Naive B cell (primary cell): ENCODE measurements at regions not wholly inside any gene's neighbourhood (a gene's known extent, or its start where the extent isn't known, plus 50 kb on each side); places are given as distances from the start of the nearest gene placed in this dataset.
"Not testable (repeated sequence)": the region's sequence is repeated elsewhere in the genome, so short reads cannot be mapped to it uniquely, and the experiment has no call there.

Experiments
- ATAC-seq, 2 donors: fragments of 150-1000 bp; cut with Tn5 transposase; 2 replicates each; pipeline ENCODE4 v1.10.0; 2021; ENCODE audit warnings: low read depth in 2 of 2, mild to moderate bottlenecking in 2 of 2, moderate library complexity in 2 of 2
- DNase-seq: peaks from one replicate; pipeline ENCODE4 v3.0.0; 2022
- H3K27ac Mint-ChIP-seq, 6 donors: one replicate each; pipeline ENCODE4 v1.8.0; 2020 to 2022; ENCODE audit warnings: mild to moderate bottlenecking in 6 of 6, mixed read lengths in 6 of 6, moderate library complexity in 5 of 6, inconsistent platforms in 2 of 6
- H3K27me3 Mint-ChIP-seq, 3 donors: one replicate each; pipeline ENCODE4 v1.8.0; 2021 to 2022; ENCODE audit warnings: mixed read lengths in 3 of 3, mild to moderate bottlenecking in 1 of 3
- H3K36me3 Mint-ChIP-seq, 2 donors: one replicate each; pipeline ENCODE4 v1.8.0; 2020 to 2022; ENCODE audit warnings: mixed read lengths in 2 of 2, inconsistent platforms in 1 of 2, mild to moderate bottlenecking in 1 of 2
- H3K4me1 Mint-ChIP-seq, 3 donors: one replicate each; pipeline ENCODE4 v1.8.0; 2020 to 2022; ENCODE audit warnings: mixed read lengths in 3 of 3, inconsistent platforms in 1 of 3, mild to moderate bottlenecking in 1 of 3, moderate library complexity in 1 of 3
- H3K4me3 Mint-ChIP-seq, 8 donors: one replicate each; pipeline ENCODE4 v1.8.0; 2020 to 2022; ENCODE audit warnings: mild to moderate bottlenecking in 8 of 8, mixed read lengths in 8 of 8, moderate library complexity in 8 of 8, inconsistent platforms in 2 of 8
- H3K9me3 Mint-ChIP-seq, 7 donors: one replicate each; pipeline ENCODE4 v1.8.0; 2020 to 2022; ENCODE audit warnings: mixed read lengths in 7 of 7, mild to moderate bottlenecking in 5 of 7, inconsistent platforms in 2 of 7, moderate library complexity in 1 of 7

- Mint-ChIP-seq H3K27me3 (peaks cover 0 to 4% (median 0%) of the 10 kb centered on the region in 3 donors), H3K9me3 (peaks cover 0 to 2% (median 0%) of the 10 kb centered on the region in 7 donors), H3K4me1 (no peaks in the 10 kb centered on the region), H3K27ac (no peak overlapping the region), H3K36me3 (no peaks in the 10 kb centered on the region), H3K4me3 (no peak overlapping the region)
- no peak for DNase-seq
- ATAC-seq = no peak
Measured at GRCh38 chr1:91120421-91120820, 98.6 kb upstream of the ZNF644 start.

- peak overlapping the region in 1 of 6 donors; percentile 13 for H3K27ac Mint-ChIP-seq
- peaks cover 0 to 4% of the 10 kb centered on the region in 2 donors for H3K36me3 Mint-ChIP-seq
- ATAC-seq (no peak), DNase-seq (no peak)
- H3K4me1 Mint-ChIP-seq = peaks cover 6 to 7% (median 6%) of the 10 kb centered on the region in 3 donors
- peaks cover 0 to 6% (median 2%) of the 10 kb centered on the region in 7 donors for H3K9me3 Mint-ChIP-seq
- H3K27me3 Mint-ChIP-seq = peaks cover 22 to 38% (median 25%) of the 10 kb centered on the region in 3 donors
- H3K4me3 Mint-ChIP-seq = no peak overlapping the region
Measured at GRCh38 chr1:91104712-91105111, 82.9 kb upstream of the ZNF644 start.

GRCh38 chr1:91101328-91101727, 79.5 kb upstream of the ZNF644 start:
- no peak overlapping the region for H3K27ac Mint-ChIP-seq
- H3K27me3 Mint-ChIP-seq = peaks cover 23 to 50% (median 41%) of the 10 kb centered on the region in 3 donors
- peaks cover 0 to 4% of the 10 kb centered on the region in 2 donors for H3K36me3 Mint-ChIP-seq
- no peak overlapping the region for H3K4me3 Mint-ChIP-seq
- H3K9me3 Mint-ChIP-seq = no peaks in the 10 kb centered on the region
- DNase-seq (no peak), ATAC-seq (no peak)
- peaks cover 6 to 7% (median 6%) of the 10 kb centered on the region in 3 donors for H3K4me1 Mint-ChIP-seq

DNA sequence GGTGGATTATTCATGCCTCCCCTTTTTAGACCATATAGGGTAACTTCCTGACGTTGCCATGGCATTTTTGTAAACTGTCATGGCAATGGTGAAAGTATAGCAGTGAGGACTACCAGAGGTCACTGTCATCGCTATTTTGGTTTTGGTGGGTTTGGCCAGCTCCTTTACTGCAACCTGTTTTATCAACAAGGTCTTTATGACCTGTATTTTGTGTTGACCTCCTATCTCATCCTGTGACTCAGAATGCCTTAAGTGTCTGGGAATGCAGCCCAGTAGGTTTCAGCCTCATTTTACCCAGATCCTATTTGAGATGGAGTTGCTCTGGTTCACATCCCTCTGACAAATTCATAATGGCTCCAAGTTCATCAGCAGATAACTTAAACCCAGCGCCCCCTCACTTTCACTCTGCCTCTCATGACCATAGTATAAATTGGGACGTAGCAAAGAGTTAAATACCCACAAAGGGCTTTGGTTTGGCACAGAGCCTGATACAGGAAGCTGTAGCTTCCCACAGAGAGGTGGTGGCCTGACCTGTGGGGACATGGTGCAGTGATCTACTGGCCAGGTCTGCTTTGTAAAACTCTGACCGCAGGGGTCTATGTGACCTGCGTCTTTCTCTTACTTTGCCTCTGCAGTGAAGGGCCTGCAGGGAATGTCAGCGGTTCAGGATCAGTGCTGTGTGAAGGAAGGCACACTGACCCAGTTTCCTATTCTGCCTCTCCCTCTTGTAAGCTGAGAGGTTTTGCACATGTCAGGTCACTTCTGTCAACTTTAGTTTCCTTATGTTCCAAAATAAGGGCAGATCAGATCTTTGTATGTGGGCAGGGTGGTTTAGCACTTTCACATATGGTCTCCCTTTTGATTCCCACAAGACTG, 78.1 kb upstream of the ZNF644 start:
- DNase-seq (no peak), ATAC-seq (no peak)
- H3K36me3 Mint-ChIP-seq = peaks cover 4 to 7% of the 10 kb centered on the region in 2 donors
- H3K4me1 Mint-ChIP-seq = peaks cover 6 to 7% (median 6%) of the 10 kb centered on the region in 3 donors
- no peak overlapping the region for H3K4me3 Mint-ChIP-seq
- peaks cover 23 to 52% (median 43%) of the 10 kb centered on the region in 3 donors for H3K27me3 Mint-ChIP-seq
- no peak overlapping the region for H3K27ac Mint-ChIP-seq
- H3K9me3 Mint-ChIP-seq = peaks cover 0 to 4% (median 0%) of the 10 kb centered on the region in 7 donors

DNA sequence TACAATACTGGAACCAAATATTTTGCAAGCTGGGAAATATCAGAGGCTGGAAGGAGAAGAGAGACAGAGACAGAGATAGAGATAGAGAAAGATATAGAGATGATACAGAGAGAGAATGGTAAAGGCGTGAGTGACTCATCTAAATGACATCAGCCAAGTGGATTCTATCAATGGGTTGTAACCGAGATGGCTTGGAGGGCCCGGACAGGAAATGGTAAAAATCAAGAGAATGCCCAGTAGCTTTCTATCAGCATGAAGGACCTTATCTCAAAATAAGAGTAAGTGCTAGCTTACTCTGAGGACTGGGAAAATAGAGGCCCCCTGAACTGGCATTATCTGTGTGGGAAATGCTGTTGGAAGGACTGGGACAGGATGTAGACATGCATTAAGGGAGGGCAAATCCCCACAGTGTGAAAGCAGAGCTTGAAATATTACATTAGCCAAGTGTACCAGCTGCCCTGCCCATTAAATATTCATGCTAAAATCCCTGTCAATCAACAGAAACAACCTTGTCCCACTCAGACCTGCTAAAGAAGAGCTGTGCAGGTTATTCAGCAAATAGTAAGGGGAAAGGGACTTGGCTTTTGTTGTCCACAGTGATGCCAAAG, 76.6 kb upstream of the ZNF644 start:
- H3K27ac Mint-ChIP-seq = no peak overlapping the region
- H3K4me1 Mint-ChIP-seq = peaks cover 6 to 7% (median 6%) of the 10 kb centered on the region in 3 donors
- no peak overlapping the region for H3K4me3 Mint-ChIP-seq
- DNase-seq (no peak), ATAC-seq (no peak)
- H3K36me3 Mint-ChIP-seq = peaks cover 4 to 8% of the 10 kb centered on the region in 2 donors
- peaks cover 23 to 52% (median 44%) of the 10 kb centered on the region in 3 donors for H3K27me3 Mint-ChIP-seq
- H3K9me3 Mint-ChIP-seq = peaks cover 0 to 4% (median 0%) of the 10 kb centered on the region in 7 donors

DNA sequence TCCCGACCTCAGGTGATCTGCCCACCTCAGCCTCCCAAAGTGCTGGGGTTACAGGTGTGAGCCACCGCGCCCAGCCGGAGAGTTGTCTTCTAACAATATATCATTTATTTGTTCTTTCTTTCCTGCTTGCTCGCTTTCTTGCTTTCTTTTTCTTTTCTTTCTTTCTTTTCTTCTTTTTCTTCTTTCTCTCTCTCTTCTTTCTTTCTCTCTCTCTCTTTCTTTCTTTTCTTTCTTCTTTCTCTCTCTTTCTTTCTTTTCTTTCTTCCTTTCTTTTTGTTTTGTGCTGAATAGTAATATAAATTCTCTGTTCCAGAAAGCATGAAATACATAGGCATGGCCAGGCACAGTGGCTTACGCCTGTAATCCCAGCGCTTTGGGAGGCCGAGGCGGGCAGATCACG, 73.5 kb upstream of the ZNF644 start:
- peaks cover 15 to 41% (median 35%) of the 10 kb centered on the region in 3 donors for H3K27me3 Mint-ChIP-seq
- peak overlapping the region in 2 of 6 donors; percentile 22 to 25 for H3K27ac Mint-ChIP-seq
- not testable (repeated sequence) for H3K9me3 Mint-ChIP-seq, H3K4me1 Mint-ChIP-seq, H3K4me3 Mint-ChIP-seq, H3K36me3 Mint-ChIP-seq, ATAC-seq, DNase-seq

DNA sequence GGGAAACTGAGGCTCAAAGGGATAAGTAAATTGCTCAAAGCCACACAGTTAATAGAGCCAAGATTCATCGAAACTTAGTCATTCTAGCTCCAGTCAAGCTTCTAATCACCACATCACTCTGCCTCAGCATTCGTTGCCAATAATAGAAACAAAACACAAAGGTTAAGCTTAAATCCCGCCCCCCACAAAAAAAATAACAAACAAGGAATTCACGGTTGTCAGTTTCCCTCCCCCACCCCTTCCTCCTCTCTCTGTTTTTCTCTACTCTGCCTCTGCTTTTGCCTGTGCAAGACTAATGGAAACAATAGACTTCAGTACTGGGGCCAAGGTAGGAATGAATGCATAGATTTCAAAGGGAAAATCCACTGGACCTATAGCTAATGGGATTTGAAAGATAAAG, 70.7 kb upstream of the ZNF644 start:
- no peak overlapping the region for H3K27ac Mint-ChIP-seq
- peaks cover 8 to 16% (median 13%) of the 10 kb centered on the region in 3 donors for H3K27me3 Mint-ChIP-seq
- no peak overlapping the region for H3K4me3 Mint-ChIP-seq
- DNase-seq = no peak
- H3K9me3 Mint-ChIP-seq = peaks cover 0 to 16% (median 4%) of the 10 kb centered on the region in 7 donors
- ATAC-seq = no peak
- H3K36me3 Mint-ChIP-seq = peaks cover 0 to 8% of the 10 kb centered on the region in 2 donors
- H3K4me1 Mint-ChIP-seq = peaks cover 0 to 4% (median 0%) of the 10 kb centered on the region in 3 donors

DNA sequence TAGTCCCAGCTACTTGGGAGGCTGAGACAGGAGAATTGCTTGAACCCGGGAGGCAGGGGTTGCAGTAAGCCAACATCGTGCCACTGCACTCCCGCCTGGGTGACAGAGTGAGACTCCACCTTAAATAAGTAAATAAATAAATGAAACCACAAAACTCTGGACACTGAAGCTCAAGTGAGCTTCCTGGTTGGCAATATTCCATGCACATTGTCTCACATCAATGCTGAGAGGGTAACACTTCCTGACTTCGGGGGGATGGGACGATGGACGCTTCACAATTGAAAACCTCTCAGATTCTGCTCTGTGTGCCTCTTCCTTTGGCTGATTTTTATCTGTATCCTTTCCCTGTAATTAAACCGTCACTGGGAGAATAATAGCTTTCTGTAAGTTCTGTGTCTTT, 70.0 kb upstream of the ZNF644 start:
- Mint-ChIP-seq H3K36me3 (peaks cover 0 to 8% of the 10 kb centered on the region in 2 donors), H3K9me3 (peaks cover 0 to 17% (median 4%) of the 10 kb centered on the region in 7 donors), H3K27me3 (peaks cover 8 to 16% (median 13%) of the 10 kb centered on the region in 3 donors), H3K27ac (no peak overlapping the region), H3K4me1 (peaks cover 0 to 4% (median 0%) of the 10 kb centered on the region in 3 donors), H3K4me3 (no peak overlapping the region)
- no peak for ATAC-seq
- DNase-seq = no peak

DNA sequence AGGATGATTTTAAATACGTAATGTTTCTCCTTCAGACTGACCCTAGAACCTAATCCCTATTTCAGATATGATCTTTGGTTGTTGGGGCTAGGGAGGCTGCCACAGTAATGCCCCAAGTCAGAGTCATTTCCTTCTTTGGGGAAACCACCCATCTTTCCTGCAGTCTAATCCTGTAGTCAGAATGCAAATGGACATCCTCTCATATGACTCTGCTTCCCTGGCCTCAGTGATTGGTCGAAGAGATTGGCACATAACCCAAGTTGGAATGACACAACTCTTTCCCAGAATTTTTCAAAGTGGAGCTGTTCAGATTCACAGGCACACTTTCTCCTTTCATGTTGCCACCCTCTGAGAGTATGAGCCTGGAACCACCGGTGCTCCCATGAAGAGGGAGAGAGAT, 58.8 kb upstream of the ZNF644 start:
- peaks cover 0 to 2% (median 0%) of the 10 kb centered on the region in 7 donors for H3K9me3 Mint-ChIP-seq
- DNase-seq = no peak
- peaks cover 0 to 6% (median 3%) of the 10 kb centered on the region in 3 donors for H3K4me1 Mint-ChIP-seq
- peaks cover 4 to 11% (median 10%) of the 10 kb centered on the region in 3 donors for H3K27me3 Mint-ChIP-seq
- H3K27ac Mint-ChIP-seq = peak overlapping the region in 1 of 6 donors; percentile 14
- no peaks in the 10 kb centered on the region for H3K36me3 Mint-ChIP-seq
- ATAC-seq = peak; percentile 30 to 39
- no peak overlapping the region for H3K4me3 Mint-ChIP-seq

DNA sequence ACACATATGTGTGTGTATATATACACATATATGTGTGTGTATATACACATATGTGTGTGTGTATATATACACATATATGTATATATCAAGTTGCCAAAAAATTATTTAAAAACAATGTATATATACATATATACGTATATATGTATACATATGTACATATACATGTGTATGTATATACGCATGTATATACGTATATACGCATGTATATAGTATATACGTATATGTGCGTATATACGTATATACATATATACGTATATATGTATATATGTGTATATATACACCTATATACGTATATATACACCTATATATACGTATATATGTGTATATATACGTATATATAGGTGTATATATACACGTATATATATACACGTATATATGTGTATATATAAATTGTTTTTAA, 57.0 kb upstream of the ZNF644 start:
- Mint-ChIP-seq H3K4me1 (peaks cover 0 to 7% (median 6%) of the 10 kb centered on the region in 3 donors), H3K27me3 (no peaks in the 10 kb centered on the region), H3K27ac (no peak overlapping the region), H3K9me3 (peaks cover 0 to 2% (median 0%) of the 10 kb centered on the region in 7 donors), H3K4me3 (no peak overlapping the region), H3K36me3 (no peaks in the 10 kb centered on the region)
- ATAC-seq (no peak), DNase-seq (no peak)

DNA sequence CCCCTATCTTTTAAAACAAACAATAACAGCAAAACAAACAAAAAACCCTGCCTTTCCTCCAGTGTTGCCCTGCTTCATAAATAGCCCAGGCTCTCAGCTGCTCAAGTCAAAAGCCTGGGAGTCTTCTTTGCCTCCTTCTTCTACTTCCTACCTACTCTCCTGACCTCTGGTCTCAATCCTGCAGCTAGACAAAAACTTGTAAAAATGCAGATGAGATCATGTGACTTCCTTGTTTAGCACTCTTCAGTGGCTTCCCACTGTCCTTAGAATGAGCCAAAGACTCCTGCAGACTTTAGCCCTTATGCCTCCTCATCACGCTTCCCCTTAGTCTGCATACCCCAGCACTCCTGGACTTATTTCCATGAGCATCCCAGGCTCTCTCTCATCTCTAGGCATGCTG, 55.0 kb upstream of the ZNF644 start:
- H3K4me3 Mint-ChIP-seq = no peak overlapping the region
- ATAC-seq (no peak), DNase-seq (no peak)
- no peaks in the 10 kb centered on the region for H3K36me3 Mint-ChIP-seq
- H3K27ac Mint-ChIP-seq = no peak overlapping the region
- peaks cover 0 to 7% (median 6%) of the 10 kb centered on the region in 3 donors for H3K4me1 Mint-ChIP-seq
- H3K27me3 Mint-ChIP-seq = no peaks in the 10 kb centered on the region
- peaks cover 0 to 2% (median 0%) of the 10 kb centered on the region in 7 donors for H3K9me3 Mint-ChIP-seq

- H3K27ac Mint-ChIP-seq = no peak overlapping the region
- ATAC-seq = no peak
- H3K4me3 Mint-ChIP-seq = no peak overlapping the region
Measured at GRCh38 chr1:91075233-91076135, 53.6 kb upstream of the ZNF644 start.

DNA sequence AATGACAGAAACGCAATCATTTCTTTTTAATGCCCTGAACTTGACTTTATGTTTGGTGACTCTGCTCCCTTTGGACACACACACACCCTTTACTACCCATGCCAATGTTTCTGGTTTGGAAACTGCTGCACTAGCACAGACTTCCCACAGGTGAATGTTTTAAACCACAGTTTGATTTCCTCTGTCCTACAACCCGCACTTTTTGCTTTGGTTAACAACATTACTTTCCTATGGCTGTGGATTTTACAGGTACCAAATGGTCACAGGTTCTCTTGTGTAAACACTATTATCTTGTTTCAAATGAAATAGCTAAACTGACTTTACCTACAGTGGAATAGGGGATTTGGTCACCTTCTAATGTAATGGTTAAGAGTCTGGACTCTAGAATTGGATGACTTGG, 51.5 kb upstream of the ZNF644 start:
- H3K9me3 Mint-ChIP-seq = peaks cover 0 to 10% (median 0%) of the 10 kb centered on the region in 7 donors
- peaks cover 0 to 10% of the 10 kb centered on the region in 2 donors for H3K36me3 Mint-ChIP-seq
- ATAC-seq (no peak), DNase-seq (no peak)
- no peak overlapping the region for H3K27ac Mint-ChIP-seq
- peaks cover 0 to 6% (median 6%) of the 10 kb centered on the region in 3 donors for H3K4me1 Mint-ChIP-seq
- peaks cover 0 to 5% (median 0%) of the 10 kb centered on the region in 3 donors for H3K27me3 Mint-ChIP-seq
- no peak overlapping the region for H3K4me3 Mint-ChIP-seq

More at GRCh38 chr1:91075233-91076135, 53.6 kb upstream of the ZNF644 start:
- peaks cover 0 to 6% (median 5%) of the 10 kb centered on the region in 3 donors for H3K4me1 Mint-ChIP-seq
- H3K27me3 Mint-ChIP-seq = peaks cover 0 to 2% (median 0%) of the 10 kb centered on the region in 3 donors
- no peaks in the 10 kb centered on the region for H3K36me3 Mint-ChIP-seq
- no peak for DNase-seq
- peaks cover 0 to 10% (median 0%) of the 10 kb centered on the region in 7 donors for H3K9me3 Mint-ChIP-seq
